ENCODE measurements at regions not wholly inside any gene's neighbourhood (a gene's known extent, or its start where the extent isn't known, plus 50 kb on each side); places are given as distances from the start of the nearest gene placed in this dataset.

GRCh38 chr5:173696216-173696615 is 79.8 kb upstream of the BOD1 start:
- TF ChIP-seq CTCF (IDR thresholded peaks at IDR 0.05) (no peak), POLR2AphosphoS5 (IDR thresholded peaks at IDR 0.05) (no peak), POLR2A (IDR thresholded peaks at IDR 0.05) (no peak), EP300 (IDR thresholded peaks at IDR 0.05) (no peak)
- WGBS, 2 donors, result 94 to 95% methylated on average over 3 of the region's 3 CpGs
- no peaks in the 10 kb centered on the region for H3K4me1 ChIP-seq
- no peaks in the 10 kb centered on the region for H3K36me3 ChIP-seq
- no peaks in the 10 kb centered on the region for H3K9me3 ChIP-seq
- H3K27ac ChIP-seq, result no peak overlapping the region
- no peaks in the 10 kb centered on the region for H3K27me3 ChIP-seq
- no peak overlapping the region for H3K4me3 ChIP-seq
- DNase-seq, result no peak
- intact Hi-C loops (cut with DNase I), result no loop called here

GRCh38 chr5:173697931-173698579 is 81.6 kb upstream of the BOD1 start:
- Histone ChIP-seq H3K4me1 (no peaks in the 10 kb centered on the region), H3K4me3 (no peak overlapping the region), H3K27me3 (no peaks in the 10 kb centered on the region), H3K9me3 (no peaks in the 10 kb centered on the region), H3K27ac (no peak overlapping the region), H3K36me3 (no peaks in the 10 kb centered on the region)
- no peak for DNase-seq
- 67 to 74% methylated on average over 11 of the region's 11 CpGs for WGBS, 2 donors
- intact Hi-C loops (cut with DNase I), result no loop called here
- no peak for TF ChIP-seq POLR2A (IDR thresholded peaks at IDR 0.05)
- TF ChIP-seq POLR2AphosphoS5 (IDR thresholded peaks at IDR 0.05), result no peak
- no peak for TF ChIP-seq EP300 (IDR thresholded peaks at IDR 0.05)
- no peak for TF ChIP-seq CTCF (IDR thresholded peaks at IDR 0.05)

GRCh38 chr5:173699966-173700365 is 83.5 kb upstream of the BOD1 start:
- TF ChIP-seq EP300 (IDR thresholded peaks at IDR 0.05), result no peak
- TF ChIP-seq POLR2A (IDR thresholded peaks at IDR 0.05), result no peak
- no peak for TF ChIP-seq CTCF (IDR thresholded peaks at IDR 0.05)
- TF ChIP-seq POLR2AphosphoS5 (IDR thresholded peaks at IDR 0.05), result no peak
- Histone ChIP-seq H3K36me3 (no peaks in the 10 kb centered on the region), H3K27ac (no peak overlapping the region), H3K4me1 (no peaks in the 10 kb centered on the region), H3K9me3 (no peaks in the 10 kb centered on the region), H3K4me3 (no peak overlapping the region), H3K27me3 (no peaks in the 10 kb centered on the region)
- no peak for DNase-seq
- intact Hi-C loops (cut with DNase I), result no loop called here
- WGBS, 2 donors, result 88 to 94% methylated on average over 2 of the region's 2 CpGs

- intact Hi-C loops (cut with DNase I), result no loop called here
- Histone ChIP-seq H3K36me3 (no peaks in the 10 kb centered on the region), H3K4me3 (no peak overlapping the region), H3K9me3 (no peaks in the 10 kb centered on the region), H3K4me1 (no peaks in the 10 kb centered on the region), H3K27me3 (no peaks in the 10 kb centered on the region), H3K27ac (no peak overlapping the region)
- TF ChIP-seq CTCF (IDR thresholded peaks at IDR 0.05) (no peak), POLR2A (IDR thresholded peaks at IDR 0.05) (no peak), POLR2AphosphoS5 (IDR thresholded peaks at IDR 0.05) (no peak), EP300 (IDR thresholded peaks at IDR 0.05) (no peak)
- 82 to 85% methylated on average over 4 of the region's 4 CpGs for WGBS, 2 donors
- no peak for DNase-seq
These were observed 87.0 kb upstream of the BOD1 start for GRCh38 chr5:173703466-173703865.
